HG02884 (cell line): ENCODE measurements at regions not wholly inside any gene's neighbourhood (a gene's known extent, or its start where the extent isn't known, plus 50 kb on each side); places are given as distances from the start of the nearest gene placed in this dataset.
"Not testable (repeated sequence)": the region's sequence is repeated elsewhere in the genome, so short reads cannot be mapped to it uniquely, and the experiment has no call there.

ENCODE experiments used
- ATAC-seq: cut with Tn5 transposase; IDR thresholded peaks from one replicate; pipeline ENCODE4 v1.9.1; 2021; ENCODE audit warnings: mild to moderate bottlenecking, moderate library complexity; ENCODE audit not compliant: unreplicated experiment

GRCh38 chr1:82091265-82091664, 290.5 kb downstream of the ADGRL2 start:
- no peak for ATAC-seq

GRCh38 chr1:82090104-82090503, 289.4 kb downstream of the ADGRL2 start:
- ATAC-seq = no peak

- ATAC-seq = no peak
Observed at GRCh38 chr1:82086739-82087138, 286.0 kb downstream of the ADGRL2 start.

GRCh38 chr1:82079607-82080006, 278.9 kb downstream of the ADGRL2 start:
- no peak for ATAC-seq

GRCh38 chr1:82073659-82074058, 272.9 kb downstream of the ADGRL2 start:
- no peak for ATAC-seq

GRCh38 chr1:82073071-82073470, 272.3 kb downstream of the ADGRL2 start:
- ATAC-seq = no peak

- no peak for ATAC-seq
Observed at GRCh38 chr1:82065916-82066315, 265.2 kb downstream of the ADGRL2 start.

GRCh38 chr1:82064691-82065090, 264.0 kb downstream of the ADGRL2 start:
- no peak for ATAC-seq

GRCh38 chr1:82062206-82062605, 261.5 kb downstream of the ADGRL2 start:
- ATAC-seq = no peak

- no peak for ATAC-seq
Observed at GRCh38 chr1:82059959-82060358, 259.2 kb downstream of the ADGRL2 start.

- ATAC-seq = no peak
Observed at GRCh38 chr1:82057011-82057410, 256.3 kb downstream of the ADGRL2 start.

GRCh38 chr1:82055375-82055774, 254.6 kb downstream of the ADGRL2 start:
- ATAC-seq = not testable (repeated sequence)

GRCh38 chr1:82052563-82052962, 251.8 kb downstream of the ADGRL2 start:
- no peak for ATAC-seq

- no peak for ATAC-seq
Observed at GRCh38 chr1:82048596-82048995, 247.9 kb downstream of the ADGRL2 start.

- ATAC-seq = no peak
Observed at GRCh38 chr1:82045221-82045620, 244.5 kb downstream of the ADGRL2 start.

- no peak for ATAC-seq
Observed at GRCh38 chr1:82044536-82044935, 243.8 kb downstream of the ADGRL2 start.

GRCh38 chr1:82044111-82044510, 243.4 kb downstream of the ADGRL2 start:
- no peak for ATAC-seq

GRCh38 chr1:82042306-82043060, 241.7 kb downstream of the ADGRL2 start:
- no peak for ATAC-seq
